ENCODE measurements at regions not wholly inside any gene's neighbourhood (a gene's known extent, or its start where the extent isn't known, plus 50 kb on each side); places are given as distances from the start of the nearest gene placed in this dataset.

GRCh38 chr5:101385276-101385675, 482.2 kb upstream of the ST8SIA4 start:
- H3K27me3 ChIP-seq (ENCODE audit: insufficient read depth, low read length): no peaks in the 10 kb centered on the region
- peaks cover 0 to 2% (median 0%) of the 10 kb centered on the region in 8 donors for H3K9me3 Mint-ChIP-seq
- H3K27me3 Mint-ChIP-seq: peaks cover 0 to 3% of the 10 kb centered on the region in 2 donors
- no peak overlapping the region for H3K27ac ChIP-seq (ENCODE audit: low read depth, low read length)
- no peak overlapping the region for H3K4me3 Mint-ChIP-seq
- intact Hi-C loops (cut with micrococcal nuclease): no loop called here
- H3K27ac Mint-ChIP-seq: no peak overlapping the region
- no peaks in the 10 kb centered on the region for H3K36me3 Mint-ChIP-seq
- H3K36me3 ChIP-seq (ENCODE audit: insufficient read depth, low read length): no peaks in the 10 kb centered on the region
- CTCF ChIA-PET (ENCODE audit: partially characterized antibody): interaction anchor here (1.5 kb wide), 1 partner anchor 955 kb away, joined by 3 read pairs; no protein-coding TSS in a partner anchor
- no peaks in the 10 kb centered on the region for H3K4me1 ChIP-seq (ENCODE audit: insufficient read depth, low read length)
- no peaks in the 10 kb centered on the region for H3K4me1 Mint-ChIP-seq
- DNase-seq: no peak
- H3K9me3 ChIP-seq (ENCODE audit: control insufficient read depth in 1 of 2, low read length in 2 of 2): no peaks in the 10 kb centered on the region
- H3K4me3 ChIP-seq (ENCODE audit: low read length in 2 of 2): no peak overlapping the region
- POLR2A ChIA-PET (ENCODE audit: partially characterized antibody): no interaction called here

- Mint-ChIP-seq H3K27ac (no peak overlapping the region), H3K4me1 (no peaks in the 10 kb centered on the region), H3K9me3 (no peaks in the 10 kb centered on the region), H3K27me3 (peaks cover 2 to 5% of the 10 kb centered on the region in 2 donors), H3K36me3 (no peaks in the 10 kb centered on the region), H3K4me3 (no peak overlapping the region)
- Histone ChIP-seq H3K27ac (ENCODE audit: low read depth, low read length) (no peak overlapping the region), H3K4me3 (ENCODE audit: low read length in 2 of 2) (no peak overlapping the region), H3K4me1 (ENCODE audit: insufficient read depth, low read length) (no peaks in the 10 kb centered on the region), H3K36me3 (ENCODE audit: insufficient read depth, low read length) (no peaks in the 10 kb centered on the region), H3K9me3 (ENCODE audit: control insufficient read depth in 1 of 2, low read length in 2 of 2) (no peaks in the 10 kb centered on the region), H3K27me3 (ENCODE audit: insufficient read depth, low read length) (no peaks in the 10 kb centered on the region)
- ChIA-PET POLR2A (ENCODE audit: partially characterized antibody) (no interaction called here), CTCF (ENCODE audit: partially characterized antibody) (interaction anchor here (1.0 kb wide), 1 partner anchor 20 kb away, joined by 3 read pairs; no protein-coding TSS in a partner anchor)
- intact Hi-C loops (cut with micrococcal nuclease): no loop called here
- no peak for DNase-seq
Observed at GRCh38 chr5:101370181-101370580, 467.1 kb upstream of the ST8SIA4 start.

GRCh38 chr5:101364469-101364868, 461.4 kb upstream of the ST8SIA4 start:
- Histone ChIP-seq H3K4me3 (ENCODE audit: low read length in 2 of 2) (no peak overlapping the region), H3K27ac (ENCODE audit: low read depth, low read length) (no peak overlapping the region), H3K27me3 (ENCODE audit: insufficient read depth, low read length) (no peaks in the 10 kb centered on the region), H3K4me1 (ENCODE audit: insufficient read depth, low read length) (no peaks in the 10 kb centered on the region), H3K9me3 (ENCODE audit: control insufficient read depth in 1 of 2, low read length in 2 of 2) (no peaks in the 10 kb centered on the region), H3K36me3 (ENCODE audit: insufficient read depth, low read length) (no peaks in the 10 kb centered on the region)
- Mint-ChIP-seq H3K27ac (no peak overlapping the region), H3K27me3 (no peaks in the 10 kb centered on the region), H3K36me3 (no peaks in the 10 kb centered on the region), H3K4me3 (no peak overlapping the region), H3K4me1 (no peaks in the 10 kb centered on the region), H3K9me3 (no peaks in the 10 kb centered on the region)
- POLR2A ChIA-PET (ENCODE audit: partially characterized antibody): no interaction called here
- CTCF ChIA-PET (ENCODE audit: partially characterized antibody): no interaction called here
- intact Hi-C loops (cut with micrococcal nuclease): no loop called here
- no peak for DNase-seq

GRCh38 chr5:101362067-101362466, 459.0 kb upstream of the ST8SIA4 start:
- no peaks in the 10 kb centered on the region for H3K9me3 Mint-ChIP-seq
- H3K36me3 Mint-ChIP-seq: no peaks in the 10 kb centered on the region
- Histone ChIP-seq H3K27ac (ENCODE audit: low read depth, low read length) (no peak overlapping the region), H3K36me3 (ENCODE audit: insufficient read depth, low read length) (no peaks in the 10 kb centered on the region), H3K9me3 (ENCODE audit: control insufficient read depth in 1 of 2, low read length in 2 of 2) (no peaks in the 10 kb centered on the region), H3K4me3 (ENCODE audit: low read length in 2 of 2) (no peak overlapping the region), H3K27me3 (ENCODE audit: insufficient read depth, low read length) (no peaks in the 10 kb centered on the region), H3K4me1 (ENCODE audit: insufficient read depth, low read length) (no peaks in the 10 kb centered on the region)
- H3K4me3 Mint-ChIP-seq: no peak overlapping the region
- DNase-seq: peak in 1 of 5 donors; percentile 27
- intact Hi-C loops (cut with micrococcal nuclease): no loop called here
- POLR2A ChIA-PET (ENCODE audit: partially characterized antibody): no interaction called here
- H3K27me3 Mint-ChIP-seq: no peaks in the 10 kb centered on the region
- H3K27ac Mint-ChIP-seq: no peak overlapping the region
- CTCF ChIA-PET (ENCODE audit: partially characterized antibody): no interaction called here
- no peaks in the 10 kb centered on the region for H3K4me1 Mint-ChIP-seq

GRCh38 chr5:101346906-101347305, 443.8 kb upstream of the ST8SIA4 start:
- Histone ChIP-seq H3K36me3 (ENCODE audit: insufficient read depth, low read length) (no peaks in the 10 kb centered on the region), H3K27me3 (ENCODE audit: insufficient read depth, low read length) (no peaks in the 10 kb centered on the region), H3K4me3 (ENCODE audit: low read length in 2 of 2) (no peak overlapping the region), H3K9me3 (ENCODE audit: control insufficient read depth in 1 of 2, low read length in 2 of 2) (no peaks in the 10 kb centered on the region), H3K27ac (ENCODE audit: low read depth, low read length) (no peak overlapping the region), H3K4me1 (ENCODE audit: insufficient read depth, low read length) (no peaks in the 10 kb centered on the region)
- DNase-seq: no peak
- peaks cover 0 to 4% of the 10 kb centered on the region in 2 donors for H3K27me3 Mint-ChIP-seq
- no peak overlapping the region for H3K4me3 Mint-ChIP-seq
- POLR2A ChIA-PET (ENCODE audit: partially characterized antibody): no interaction called here
- CTCF ChIA-PET (ENCODE audit: partially characterized antibody): no interaction called here
- H3K4me1 Mint-ChIP-seq: no peaks in the 10 kb centered on the region
- H3K36me3 Mint-ChIP-seq: no peaks in the 10 kb centered on the region
- peaks cover 0 to 17% (median 6%) of the 10 kb centered on the region in 8 donors for H3K9me3 Mint-ChIP-seq
- H3K27ac Mint-ChIP-seq: no peak overlapping the region
- intact Hi-C loops (cut with micrococcal nuclease): loop anchor here (2.0 kb wide), 1 partner anchor 68 kb away; no protein-coding TSS in a partner anchor

- Mint-ChIP-seq H3K9me3 (peaks cover 0 to 17% (median 6%) of the 10 kb centered on the region in 8 donors), H3K27ac (no peak overlapping the region), H3K36me3 (no peaks in the 10 kb centered on the region), H3K4me3 (no peak overlapping the region), H3K27me3 (peaks cover 0 to 4% of the 10 kb centered on the region in 2 donors), H3K4me1 (no peaks in the 10 kb centered on the region)
- Histone ChIP-seq H3K4me3 (ENCODE audit: low read length in 2 of 2) (no peak overlapping the region), H3K9me3 (ENCODE audit: control insufficient read depth in 1 of 2, low read length in 2 of 2) (no peaks in the 10 kb centered on the region), H3K27ac (ENCODE audit: low read depth, low read length) (no peak overlapping the region), H3K27me3 (ENCODE audit: insufficient read depth, low read length) (no peaks in the 10 kb centered on the region), H3K36me3 (ENCODE audit: insufficient read depth, low read length) (no peaks in the 10 kb centered on the region), H3K4me1 (ENCODE audit: insufficient read depth, low read length) (no peaks in the 10 kb centered on the region)
- intact Hi-C loops (cut with micrococcal nuclease): loop anchor here (2.0 kb wide), 1 partner anchor 68 kb away; no protein-coding TSS in a partner anchor
- CTCF ChIA-PET (ENCODE audit: partially characterized antibody): no interaction called here
- POLR2A ChIA-PET (ENCODE audit: partially characterized antibody): no interaction called here
- DNase-seq: no peak
Observed at GRCh38 chr5:101346447-101346846, 443.4 kb upstream of the ST8SIA4 start.

- H3K4me1 Mint-ChIP-seq: no peaks in the 10 kb centered on the region
- no peaks in the 10 kb centered on the region for H3K27me3 Mint-ChIP-seq
- H3K27ac Mint-ChIP-seq: no peak overlapping the region
- no peaks in the 10 kb centered on the region for H3K36me3 ChIP-seq (ENCODE audit: insufficient read depth, low read length)
- no peak overlapping the region for H3K4me3 Mint-ChIP-seq
- no peaks in the 10 kb centered on the region for H3K4me1 ChIP-seq (ENCODE audit: insufficient read depth, low read length)
- POLR2A ChIA-PET (ENCODE audit: partially characterized antibody): no interaction called here
- CTCF ChIA-PET (ENCODE audit: partially characterized antibody): interaction anchor here (1.0 kb wide), 1 partner anchor 13 kb away, joined by 3 read pairs; no protein-coding TSS in a partner anchor
- H3K9me3 ChIP-seq (ENCODE audit: control insufficient read depth in 1 of 2, low read length in 2 of 2): no peaks in the 10 kb centered on the region
- H3K9me3 Mint-ChIP-seq: no peaks in the 10 kb centered on the region
- H3K27me3 ChIP-seq (ENCODE audit: insufficient read depth, low read length): no peaks in the 10 kb centered on the region
- no peak overlapping the region for H3K4me3 ChIP-seq (ENCODE audit: low read length in 2 of 2)
- no peak for DNase-seq
- no peak overlapping the region for H3K27ac ChIP-seq (ENCODE audit: low read depth, low read length)
- intact Hi-C loops (cut with micrococcal nuclease): no loop called here
- H3K36me3 Mint-ChIP-seq: no peaks in the 10 kb centered on the region
Observed at GRCh38 chr5:101338226-101338625, 435.1 kb upstream of the ST8SIA4 start.

GRCh38 chr5:101327816-101328215, 424.7 kb upstream of the ST8SIA4 start:
- H3K27ac Mint-ChIP-seq: no peak overlapping the region
- H3K9me3 Mint-ChIP-seq: peaks cover 0 to 8% (median 4%) of the 10 kb centered on the region in 8 donors
- no peak overlapping the region for H3K4me3 Mint-ChIP-seq
- no peak overlapping the region for H3K4me3 ChIP-seq (ENCODE audit: low read length in 2 of 2)
- H3K27me3 ChIP-seq (ENCODE audit: insufficient read depth, low read length): no peaks in the 10 kb centered on the region
- intact Hi-C loops (cut with micrococcal nuclease): no loop called here
- H3K27ac ChIP-seq (ENCODE audit: low read depth, low read length): no peak overlapping the region
- peaks cover 0 to 6% of the 10 kb centered on the region in 2 donors for H3K27me3 Mint-ChIP-seq
- no peaks in the 10 kb centered on the region for H3K36me3 Mint-ChIP-seq
- ChIA-PET POLR2A (ENCODE audit: partially characterized antibody) (no interaction called here), CTCF (ENCODE audit: partially characterized antibody) (no interaction called here)
- no peaks in the 10 kb centered on the region for H3K9me3 ChIP-seq (ENCODE audit: control insufficient read depth in 1 of 2, low read length in 2 of 2)
- no peaks in the 10 kb centered on the region for H3K4me1 ChIP-seq (ENCODE audit: insufficient read depth, low read length)
- no peaks in the 10 kb centered on the region for H3K4me1 Mint-ChIP-seq
- DNase-seq: no peak
- H3K36me3 ChIP-seq (ENCODE audit: insufficient read depth, low read length): no peaks in the 10 kb centered on the region
